Loucy (cell line): ENCODE measurements at regions not wholly inside any gene's neighbourhood (a gene's known extent, or its start where the extent isn't known, plus 50 kb on each side); places are given as distances from the start of the nearest gene placed in this dataset.

Experiments
- H2AFZ ChIP-seq: fragments of 200-600 bp; sonication (generic); 2 replicates; pipeline ENCODE4 v1.6.0; 2016; ENCODE audit warnings: antibody characterized with exemption, mild to moderate bottlenecking, low read length, moderate library complexity
- H3F3A ChIP-seq: fragments of 200-600 bp; 2 replicates; pipeline ENCODE4 v1.6.0; 2016; ENCODE audit warnings: antibody characterized with exemption, low read depth, mild to moderate bottlenecking
- H3K27me3 ChIP-seq: fragments of 200-600 bp; sonication (generic); 2 replicates; pipeline ENCODE4 v1.6.1; 2014; ENCODE audit warnings: low read length, mild to moderate bottlenecking; ENCODE audit not compliant: insufficient read depth, poor library complexity, severe bottlenecking
- H3K36me3 ChIP-seq: fragments of 200-600 bp; sonication (generic); 2 replicates; pipeline ENCODE4 v1.6.1; 2016; ENCODE audit warnings: low read length; ENCODE audit not compliant: insufficient read depth
- H3K4me1 ChIP-seq: fragments of 200-600 bp; sonication (generic); 2 replicates; pipeline ENCODE4 v1.5.1; 2014; ENCODE audit warnings: low read length, mild to moderate bottlenecking; ENCODE audit not compliant: insufficient read depth, poor library complexity, severe bottlenecking
- H3K4me2 ChIP-seq: fragments of 200-600 bp; sonication (generic); 2 replicates; pipeline ENCODE4 v1.6.0; 2014; ENCODE audit warnings: antibody characterized with exemption, low read length, low read depth, mild to moderate bottlenecking; ENCODE audit not compliant: poor library complexity, severe bottlenecking
- H3K4me3 ChIP-seq: fragments of 200-600 bp; sonication (generic); 2 replicates; pipeline ENCODE4 v1.5.1; 2014; ENCODE audit warnings: low read length, mild to moderate bottlenecking, mixed read lengths; ENCODE audit not compliant: poor library complexity, severe bottlenecking
- H3K79me2 ChIP-seq: fragments of 200-600 bp; sonication (generic); 2 replicates; pipeline ENCODE4 v1.6.1; 2014; ENCODE audit warnings: low read length; ENCODE audit not compliant: insufficient read depth
- H3K9ac ChIP-seq: fragments of 200-600 bp; sonication (generic); 2 replicates; pipeline ENCODE4 v1.6.0; 2014; ENCODE audit warnings: mild to moderate bottlenecking, low read depth, low read length, moderate library complexity; ENCODE audit not compliant: poor library complexity, severe bottlenecking
- H3K9me2 ChIP-seq: fragments of 200-600 bp; sonication (generic); replicated peaks from 2 replicates; pipeline ENCODE4 v1.6.1; 2016; ENCODE audit warnings: low read depth, low read length, mixed read lengths
- H3K9me3 ChIP-seq: fragments of 200-600 bp; sonication (generic); 2 replicates; pipeline ENCODE4 v1.6.1; 2014; ENCODE audit warnings: mild to moderate bottlenecking, antibody characterized with exemption, low read length, low read depth; ENCODE audit not compliant: insufficient read depth
- H4K20me1 ChIP-seq: fragments of 200-600 bp; sonication (generic); 2 replicates; pipeline ENCODE4 v1.6.0; 2014; ENCODE audit warnings: antibody characterized with exemption, low read length, mild to moderate bottlenecking; ENCODE audit not compliant: insufficient read depth, poor library complexity, severe bottlenecking
- EZH2phosphoT487 ChIP-seq: fragments of 200-600 bp; IDR thresholded peaks from 2 replicates; pipeline ENCODE4 v1.6.1; 2018; ENCODE audit warnings: antibody characterized with exemption, mild to moderate bottlenecking, moderate library complexity, borderline replicate concordance
- TF ChIP-seq, protein P1 (sequence below): fragments of 200-600 bp; sonication (generic); conservative IDR thresholded peaks from 2 replicates; pipeline ENCODE4 v1.5.1; 2014; ENCODE audit warnings: mild to moderate bottlenecking, antibody characterized with exemption, low read length

DNA sequence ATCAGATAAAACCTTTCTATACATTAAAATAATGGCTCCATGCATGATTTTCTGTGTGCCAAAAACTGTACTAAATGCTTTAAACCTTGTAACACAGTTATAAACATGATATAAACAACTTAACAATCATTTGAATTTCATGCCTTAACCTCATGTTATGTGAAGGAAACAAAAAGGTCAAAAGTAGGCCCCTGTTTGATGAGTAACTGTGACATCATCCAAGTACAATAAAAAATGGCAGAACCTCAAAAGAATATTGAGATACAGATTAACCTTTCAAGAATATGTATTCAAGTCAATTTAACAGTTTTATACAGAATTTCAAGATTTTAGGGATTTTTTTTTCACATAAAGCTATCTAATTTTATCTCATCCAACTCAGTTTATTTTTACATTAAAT lies 310.7 kb upstream of the DCN start:
- no peaks in the 10 kb centered on the region for H3K4me1 ChIP-seq
- H2AFZ ChIP-seq, result no peak overlapping the region
- no peaks in the 10 kb centered on the region for H3K9me2 ChIP-seq
- H3K4me2 ChIP-seq, result no peak overlapping the region
- no peak overlapping the region for H3K4me3 ChIP-seq
- H3F3A ChIP-seq, result no peaks in the 10 kb centered on the region
- H3K36me3 ChIP-seq, result no peaks in the 10 kb centered on the region
- H3K79me2 ChIP-seq, result no peaks in the 10 kb centered on the region
- no peak overlapping the region for H3K9ac ChIP-seq
- TF ChIP-seq EZH2phosphoT487, result no peak
- TF ChIP-seq, protein P1, sequence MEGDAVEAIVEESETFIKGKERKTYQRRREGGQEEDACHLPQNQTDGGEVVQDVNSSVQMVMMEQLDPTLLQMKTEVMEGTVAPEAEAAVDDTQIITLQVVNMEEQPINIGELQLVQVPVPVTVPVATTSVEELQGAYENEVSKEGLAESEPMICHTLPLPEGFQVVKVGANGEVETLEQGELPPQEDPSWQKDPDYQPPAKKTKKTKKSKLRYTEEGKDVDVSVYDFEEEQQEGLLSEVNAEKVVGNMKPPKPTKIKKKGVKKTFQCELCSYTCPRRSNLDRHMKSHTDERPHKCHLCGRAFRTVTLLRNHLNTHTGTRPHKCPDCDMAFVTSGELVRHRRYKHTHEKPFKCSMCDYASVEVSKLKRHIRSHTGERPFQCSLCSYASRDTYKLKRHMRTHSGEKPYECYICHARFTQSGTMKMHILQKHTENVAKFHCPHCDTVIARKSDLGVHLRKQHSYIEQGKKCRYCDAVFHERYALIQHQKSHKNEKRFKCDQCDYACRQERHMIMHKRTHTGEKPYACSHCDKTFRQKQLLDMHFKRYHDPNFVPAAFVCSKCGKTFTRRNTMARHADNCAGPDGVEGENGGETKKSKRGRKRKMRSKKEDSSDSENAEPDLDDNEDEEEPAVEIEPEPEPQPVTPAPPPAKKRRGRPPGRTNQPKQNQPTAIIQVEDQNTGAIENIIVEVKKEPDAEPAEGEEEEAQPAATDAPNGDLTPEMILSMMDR, result no peak
- H4K20me1 ChIP-seq, result no peaks in the 10 kb centered on the region
- no peaks in the 10 kb centered on the region for H3K9me3 ChIP-seq
- no peaks in the 10 kb centered on the region for H3K27me3 ChIP-seq

DNA sequence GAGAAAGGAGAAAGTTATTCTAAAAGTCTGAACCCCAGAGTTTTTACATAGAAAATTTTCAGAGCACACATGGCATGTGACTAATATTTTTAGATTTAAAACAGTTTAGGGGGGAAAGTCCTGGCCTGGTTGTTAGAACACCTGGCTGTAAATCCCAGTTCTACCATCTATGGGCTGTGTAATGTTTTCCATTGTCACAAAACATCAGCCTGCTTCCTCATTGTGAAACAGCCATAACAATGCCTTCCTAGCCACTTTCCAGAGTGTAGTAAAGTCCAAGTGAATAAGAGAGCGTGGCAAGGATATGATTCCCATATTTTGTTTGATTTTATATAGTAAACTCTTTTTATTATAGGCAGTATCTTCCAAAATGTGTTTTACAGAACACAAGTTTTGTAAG lies 310.0 kb upstream of the DCN start:
- no peaks in the 10 kb centered on the region for H3K9me3 ChIP-seq
- no peak overlapping the region for H3K4me2 ChIP-seq
- no peak for TF ChIP-seq EZH2phosphoT487
- TF ChIP-seq, protein P1, result no peak
- H3F3A ChIP-seq, result no peaks in the 10 kb centered on the region
- H3K4me1 ChIP-seq, result no peaks in the 10 kb centered on the region
- no peak overlapping the region for H3K9ac ChIP-seq
- no peak overlapping the region for H3K4me3 ChIP-seq
- no peaks in the 10 kb centered on the region for H3K9me2 ChIP-seq
- H3K27me3 ChIP-seq, result no peaks in the 10 kb centered on the region
- H2AFZ ChIP-seq, result no peak overlapping the region
- H3K79me2 ChIP-seq, result no peaks in the 10 kb centered on the region
- H3K36me3 ChIP-seq, result no peaks in the 10 kb centered on the region
- H4K20me1 ChIP-seq, result no peaks in the 10 kb centered on the region

- Histone ChIP-seq H3F3A (no peaks in the 10 kb centered on the region), H3K9me2 (no peaks in the 10 kb centered on the region), H3K79me2 (no peaks in the 10 kb centered on the region), H3K4me2 (no peak overlapping the region), H3K4me1 (no peaks in the 10 kb centered on the region), H2AFZ (no peak overlapping the region), H3K4me3 (no peak overlapping the region), H4K20me1 (no peaks in the 10 kb centered on the region), H3K9ac (no peak overlapping the region), H3K9me3 (no peaks in the 10 kb centered on the region), H3K36me3 (no peaks in the 10 kb centered on the region), H3K27me3 (no peaks in the 10 kb centered on the region)
- TF ChIP-seq EZH2phosphoT487, result no peak
- TF ChIP-seq, protein P1, result no peak
Measured at GRCh38 chr12:91490667-91491311, 308.2 kb upstream of the DCN start.
